SK-N-SH (cell line): ENCODE measurements at regions not wholly inside any gene's neighbourhood (a gene's known extent, or its start where the extent isn't known, plus 50 kb on each side); places are given as distances from the start of the nearest gene placed in this dataset.

Experiments
- CTCF ChIA-PET: fragments of 300-600, 350-600 bp; formaldehyde crosslinking; extraction: SDS; loops from one replicate; lab custom pipeline; 2021; lab: Yijun Ruan, JAX
- POLR2A ChIA-PET: fragments of 350-600 bp; sonication (Branson Sonifier 250); formaldehyde crosslinking; extraction: SDS; loops from one replicate; lab custom pipeline; 2020; ENCODE audit warnings: antibody characterized with exemption, inconsistent platforms; lab: Yijun Ruan, JAX
- DNase-seq: peaks from one replicate; pipeline ENCODE4 v3.0.0; 2012
- H2AFZ ChIP-seq: fragments of 200-600 bp; sonication (generic); 2 replicates; pipeline ENCODE4 v1.8.1; 2016; ENCODE audit warnings: antibody characterized with exemption, mild to moderate bottlenecking, low read depth
- H3F3A ChIP-seq: fragments of 200-600 bp; sonication (generic); replicated peaks from 2 replicates; pipeline ENCODE3; 2016; ENCODE audit warnings: antibody characterized with exemption, mild to moderate bottlenecking; ENCODE audit not compliant: insufficient read depth
- H3K27ac ChIP-seq, 2 experiments: fragments of 200-500 bp in 1 of 2; fragments of 200-600 bp in 1 of 2; sonication (Bioruptor generic) in 1 of 2; sonication (generic), shearing (Covaris generic) in 1 of 2; 2 replicates each; pipeline versions ENCODE4 v1.5.1 to v1.6.1; 2014 to 2016; ENCODE audit warnings: low read depth in 2 of 2, inconsistent platforms in 1 of 2, low read length in 1 of 2, mild to moderate bottlenecking in 1 of 2, mixed read lengths in 1 of 2
- H3K27me3 ChIP-seq: fragments of 200-600 bp; sonication (generic), shearing (Covaris generic); 2 replicates; pipeline ENCODE4 v1.6.1; 2016; ENCODE audit warnings: mixed run types; ENCODE audit not compliant: insufficient read depth
- H3K36me3 ChIP-seq, 2 experiments: fragments of 200-500 bp in 1 of 2; fragments of 200-600 bp in 1 of 2; sonication (Bioruptor generic) in 1 of 2; sonication (generic) in 1 of 2; replicated peaks in 1 of 2; 2 replicates each; pipeline versions ENCODE3 to v1.5.1; 2014 to 2016; ENCODE audit warnings: low read length in 1 of 2, mild to moderate bottlenecking in 1 of 2; ENCODE audit not compliant: insufficient read depth in 2 of 2, control insufficient read depth in 1 of 2
- H3K4me1 ChIP-seq, 2 experiments: fragments of 200-500 bp in 1 of 2; fragments of 200-600 bp in 1 of 2; sonication (Bioruptor generic) in 1 of 2; sonication (generic), shearing (Covaris generic) in 1 of 2; 2 replicates each; pipeline versions ENCODE4 v1.5.1 to v1.6.1; 2014 to 2016; ENCODE audit warnings: low read depth in 1 of 2, low read length in 1 of 2, mixed run types in 1 of 2; ENCODE audit not compliant: insufficient read depth in 2 of 2, control insufficient read depth in 1 of 2
- H3K4me2 ChIP-seq: fragments of 200-600 bp; sonication (generic), shearing (Covaris generic); 2 replicates; pipeline ENCODE4 v1.6.1; 2017; ENCODE audit warnings: mixed run types
- H3K4me3 ChIP-seq, 2 experiments: fragments of 200-500 bp in 1 of 2; fragments of 200-600 bp in 1 of 2; sonication (Bioruptor generic) in 1 of 2; sonication (generic), shearing (Covaris generic) in 1 of 2; 2 replicates each; pipeline versions ENCODE4 v1.5.1 to v1.8.1; 2014 to 2016; ENCODE audit warnings: low read depth in 2 of 2, inconsistent platforms in 1 of 2, low read length in 1 of 2, mild to moderate bottlenecking in 1 of 2, mixed read lengths in 1 of 2, moderate library complexity in 1 of 2
- H3K79me2 ChIP-seq: fragments of 200-600 bp; sonication (generic); 2 replicates; pipeline ENCODE4 v1.8.1; 2017; ENCODE audit warnings: mild to moderate bottlenecking; ENCODE audit not compliant: insufficient read depth
- H3K9ac ChIP-seq: fragments of 200-600 bp; sonication (generic); 2 replicates; pipeline ENCODE4 v1.6.1; 2017; ENCODE audit warnings: mixed run types
- H3K9me2 ChIP-seq: fragments of 200-600 bp; sonication (generic); 2 replicates; pipeline ENCODE4 v1.6.1; 2017; ENCODE audit warnings: mixed run types
- H3K9me3 ChIP-seq: fragments of 200-600 bp; sonication (generic); 2 replicates; pipeline ENCODE4 v1.6.1; 2017; ENCODE audit warnings: mixed run types, mild to moderate bottlenecking, moderate library complexity
- H4K20me1 ChIP-seq: fragments of 200-600 bp; sonication (generic); 2 replicates; pipeline ENCODE4 v1.6.1; 2017; ENCODE audit warnings: mild to moderate bottlenecking, mixed run types; ENCODE audit not compliant: insufficient read depth
- CHD2 ChIP-seq: fragments of 150-350 bp; IDR thresholded peaks from 2 replicates; pipeline ENCODE4 v1.6.1; 2018; ENCODE audit warnings: low read length; ENCODE audit not compliant: partially characterized antibody
- ELF1 ChIP-seq: IDR thresholded peaks from 2 replicates; pipeline ENCODE4 v1.4.0; 2012
- EZH2phosphoT487 ChIP-seq: fragments of 200-600 bp; sonication (generic); IDR thresholded peaks from 2 replicates; pipeline ENCODE4 v1.6.1; 2017; ENCODE audit warnings: low read depth, mixed run types, mild to moderate bottlenecking, antibody characterized with exemption, moderate library complexity, borderline replicate concordance
- FOSL2 ChIP-seq: IDR thresholded peaks from 2 replicates; pipeline ENCODE4 v1.4.0; 2012; ENCODE audit warnings: low read depth, mild to moderate bottlenecking, moderate library complexity, borderline replicate concordance
- FOXJ3 ChIP-seq: sonication (generic); formaldehyde crosslinking; IDR thresholded peaks from 2 replicates; pipeline ENCODE4 v1.5.1; 2020; ENCODE audit warnings: mild to moderate bottlenecking, missing genetic modification reagents
- FOXM1 ChIP-seq: IDR thresholded peaks from 2 replicates; pipeline ENCODE4 v1.4.0; 2012; ENCODE audit warnings: low read depth, mild to moderate bottlenecking
- GABPA ChIP-seq: IDR thresholded peaks from 2 replicates; pipeline ENCODE4 v1.4.0; 2012; ENCODE audit warnings: low read depth, mild to moderate bottlenecking
- GATA2 ChIP-seq: sonication (generic); formaldehyde crosslinking; IDR thresholded peaks from 2 replicates; pipeline ENCODE4 v1.5.0; 2020; ENCODE audit warnings: mild to moderate bottlenecking, missing genetic modification reagents
- MAX ChIP-seq: IDR thresholded peaks from 2 replicates; pipeline ENCODE4 v1.4.0; 2012; ENCODE audit warnings: low read depth
- NFIC ChIP-seq: IDR thresholded peaks from 2 replicates; pipeline ENCODE4 v1.4.0; 2012; ENCODE audit warnings: borderline replicate concordance
- NRF1 ChIP-seq: IDR thresholded peaks from 2 replicates; pipeline ENCODE4 v1.6.1; 2012; ENCODE audit warnings: low read depth, mild to moderate bottlenecking, low read length
- POLR2AphosphoS5 ChIP-seq: IDR thresholded peaks from 2 replicates; pipeline ENCODE4 v1.6.1; 2012; ENCODE audit warnings: low read depth, low read length
- RCOR1 ChIP-seq: fragments of 150-350 bp; IDR thresholded peaks from 2 replicates; pipeline ENCODE4 v1.6.1; 2017; ENCODE audit warnings: antibody characterized with exemption, low read length
- REST ChIP-seq: IDR thresholded peaks from 2 replicates; pipeline ENCODE4 v1.6.1; 2012; ENCODE audit warnings: mild to moderate bottlenecking, low read depth, low read length, moderate library complexity
- SIN3A ChIP-seq: IDR thresholded peaks from 2 replicates; pipeline ENCODE4 v1.6.1; 2012; ENCODE audit warnings: low read depth, mild to moderate bottlenecking, low read length, moderate library complexity, borderline replicate concordance
- TAF1 ChIP-seq: IDR thresholded peaks from 2 replicates; pipeline ENCODE4 v1.6.1; 2012; ENCODE audit warnings: low read depth, mild to moderate bottlenecking, low read length, moderate library complexity, borderline replicate concordance
- ZBTB33 ChIP-seq: IDR thresholded peaks from 2 replicates; pipeline ENCODE4 v1.4.0; 2012; ENCODE audit warnings: low read depth, borderline replicate concordance
- WGBS: methylation state at CpG from one replicate; pipeline ENCODE4 v1.1.6; 2017; ENCODE audit warnings: low lambda C conversion rate; 5-methylcytosine and 5-hydroxymethylcytosine counted together

GRCh38 chr2:220842901-220843665, 729.0 kb downstream of the EPHA4 start:
- Histone ChIP-seq H3K4me2 (no peak overlapping the region), H3K9me2 (no peaks in the 10 kb centered on the region), H3K36me3 (no peaks in the 10 kb centered on the region), H3K27ac (no peak overlapping the region), H3K27me3 (no peaks in the 10 kb centered on the region), H2AFZ (no peak overlapping the region), H3K9ac (no peak overlapping the region), H3K4me1 (no peaks in the 10 kb centered on the region), H4K20me1 (no peaks in the 10 kb centered on the region), H3K9me3 (no peaks in the 10 kb centered on the region), H3F3A (peaks cover 9% of the 10 kb centered on the region), H3K4me3 (no peak overlapping the region), H3K79me2 (no peaks in the 10 kb centered on the region)
- CTCF ChIA-PET = no interaction called here
- 43% methylated on average over 4 of the region's 4 CpGs for WGBS
- DNase-seq = no peak
- POLR2A ChIA-PET = no interaction called here
- TF ChIP-seq FOXM1 (no peak), FOSL2 (no peak), FOXJ3 (CRISPR knock-in tag) (no peak), ELF1 (no peak), NFIC (no peak), EZH2phosphoT487 (no peak), ZBTB33 (no peak), REST (no peak), GABPA (no peak), MAX (no peak), RCOR1 (no peak), SIN3A (no peak), NRF1 (no peak), CHD2 (no peak), TAF1 (no peak), GATA2 (CRISPR knock-in tag) (no peak), POLR2AphosphoS5 (no peak)
